ENCODE measurements at regions not wholly inside any gene's neighbourhood (a gene's known extent, or its start where the extent isn't known, plus 50 kb on each side); places are given as distances from the start of the nearest gene placed in this dataset.

GRCh38 chr21:17402937-17403336, 109.9 kb upstream of the CXADR start:
- DNase-seq (ENCODE audit: extremely low read depth in 1 of 2, low read depth in 1 of 2): no peak

DNA sequence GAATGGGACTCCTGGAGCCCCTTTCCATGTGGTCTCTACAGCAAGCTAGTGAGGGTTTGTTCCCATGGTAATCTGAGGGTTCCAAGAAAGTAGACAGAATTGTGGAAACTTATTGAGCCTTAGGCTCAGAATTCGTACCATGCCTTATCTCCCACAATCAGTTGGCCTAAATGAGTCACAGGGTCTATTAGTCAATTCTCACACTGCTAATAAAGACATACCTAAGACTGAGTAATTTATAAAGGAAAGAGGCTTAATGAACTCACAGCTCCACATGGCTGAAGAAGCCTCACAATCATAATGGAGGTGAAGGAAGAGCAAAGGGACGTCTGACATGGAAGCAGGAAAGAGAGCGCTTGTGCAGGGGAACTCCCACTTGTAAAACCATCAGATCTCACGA, 106.6 kb upstream of the CXADR start:
- DNase-seq (ENCODE audit: extremely low read depth in 1 of 2, low read depth in 1 of 2): no peak

DNA sequence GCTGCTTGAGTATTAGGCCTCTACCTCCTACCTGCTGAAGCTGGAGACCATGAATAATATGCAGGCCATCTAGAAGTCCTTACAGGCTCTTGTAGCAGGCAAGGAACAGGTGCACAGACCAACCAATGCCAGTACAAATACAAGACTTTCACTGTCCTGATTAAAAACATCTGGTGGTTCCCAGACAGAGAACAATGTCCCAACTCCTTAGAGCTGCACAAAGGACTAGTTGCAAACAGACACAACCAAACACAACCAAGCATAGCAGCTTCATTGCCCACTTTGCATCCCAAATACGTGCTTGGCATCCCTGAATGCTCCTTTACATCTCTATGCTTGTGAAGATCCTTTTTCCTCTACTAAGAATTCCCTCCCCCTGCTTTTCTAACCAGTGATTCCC, 98.1 kb upstream of the CXADR start:
- DNase-seq (ENCODE audit: extremely low read depth in 1 of 2, low read depth in 1 of 2): no peak

- DNase-seq (ENCODE audit: extremely low read depth in 1 of 2, low read depth in 1 of 2): no peak
Measured at GRCh38 chr21:17416139-17416538, 96.7 kb upstream of the CXADR start.

DNA sequence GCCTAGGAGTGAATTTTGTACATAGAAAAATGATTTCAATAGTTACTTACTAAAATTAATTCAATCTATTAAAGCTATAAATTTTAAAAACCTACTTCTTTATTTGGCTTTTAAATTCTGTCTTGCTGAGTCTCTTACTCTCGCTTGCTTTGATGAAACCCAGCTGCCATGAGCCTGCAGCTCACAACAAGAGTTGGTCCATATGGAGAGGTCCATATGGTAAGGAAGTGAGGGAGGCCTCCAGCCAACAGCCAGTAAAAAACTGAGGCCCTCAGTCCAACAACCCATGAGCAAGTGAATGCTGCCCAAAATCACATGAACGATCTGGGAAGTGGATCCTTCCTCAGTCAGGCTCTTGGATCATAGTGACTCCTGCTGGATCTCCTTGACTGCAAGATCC, 89.9 kb upstream of the CXADR start:
- DNase-seq (ENCODE audit: extremely low read depth in 1 of 2, low read depth in 1 of 2): no peak

- DNase-seq (ENCODE audit: extremely low read depth in 1 of 2, low read depth in 1 of 2): no peak
Measured at GRCh38 chr21:17427157-17427556, 85.7 kb upstream of the CXADR start.

DNA sequence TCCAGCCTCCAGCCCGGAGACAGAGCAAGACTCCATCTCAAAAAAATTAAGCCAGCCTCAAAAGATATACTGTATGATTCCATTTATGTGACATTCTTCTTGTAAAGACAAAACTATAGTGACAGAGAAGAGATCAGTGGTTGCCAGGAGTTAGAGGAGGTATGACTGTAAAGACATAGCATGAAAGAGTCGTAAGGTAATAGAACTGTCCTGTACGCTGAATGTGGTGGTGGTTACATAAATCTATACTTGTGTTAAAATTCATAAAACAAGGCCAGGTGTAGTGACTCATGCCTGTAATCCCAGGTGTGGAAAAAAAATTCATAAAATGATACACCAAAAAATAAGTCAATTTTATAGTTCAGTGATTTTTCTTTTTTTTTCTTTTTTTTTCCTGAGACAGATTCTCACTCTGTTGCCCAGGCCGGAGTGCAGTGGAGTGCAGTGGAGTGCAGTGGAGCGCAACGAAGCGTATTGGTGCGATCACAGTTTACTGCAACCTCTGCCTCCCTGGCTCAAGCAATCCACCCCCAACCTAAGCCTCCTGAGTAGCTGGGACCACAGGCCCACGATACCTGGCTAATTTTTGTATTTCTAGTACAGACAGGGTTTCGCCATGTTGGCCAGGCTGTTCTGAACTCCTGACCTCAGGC, 84.9 kb upstream of the CXADR start:
- DNase-seq (ENCODE audit: extremely low read depth in 1 of 2, low read depth in 1 of 2): no peak

GRCh38 chr21:17428484-17428869, 84.4 kb upstream of the CXADR start:
- DNase-seq (ENCODE audit: extremely low read depth in 1 of 2, low read depth in 1 of 2): no peak

DNA sequence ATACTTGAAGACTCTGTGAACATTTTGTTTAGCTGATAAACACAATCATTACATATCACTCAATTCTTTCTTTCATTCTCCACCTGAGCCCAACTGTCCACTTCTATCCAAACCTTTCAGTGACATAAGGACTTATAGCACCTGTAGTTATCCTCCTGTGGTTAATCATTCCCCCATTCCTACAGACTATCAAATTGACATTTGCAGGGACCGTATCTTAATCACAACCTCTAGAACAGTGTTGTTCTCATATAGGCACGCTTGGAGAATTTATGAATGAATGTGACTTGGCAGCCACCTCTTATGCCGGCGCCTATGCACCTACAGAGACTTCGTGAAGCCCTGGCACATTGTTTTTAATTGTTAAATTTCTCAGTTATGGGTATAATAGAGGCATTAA, 83.9 kb upstream of the CXADR start:
- DNase-seq (ENCODE audit: extremely low read depth in 1 of 2, low read depth in 1 of 2): no peak

- no peak for DNase-seq (ENCODE audit: extremely low read depth in 1 of 2, low read depth in 1 of 2)
Measured at GRCh38 chr21:17429936-17430335, 82.9 kb upstream of the CXADR start.

DNA sequence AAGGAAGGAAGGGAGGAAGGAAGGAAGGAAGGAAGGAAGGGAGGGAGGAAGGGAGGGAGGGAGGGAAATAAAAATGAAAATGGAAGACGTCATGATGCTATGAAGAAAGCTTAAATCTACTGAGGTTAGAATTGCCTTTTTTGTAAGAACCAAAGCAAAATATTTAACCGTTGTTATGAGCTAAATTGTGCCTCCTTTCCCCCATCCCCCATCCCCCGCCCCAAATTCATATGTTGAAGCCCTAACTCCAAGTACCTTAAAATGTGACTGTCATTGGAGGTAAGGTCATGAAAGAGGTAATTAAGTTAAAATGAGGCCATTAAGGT, 80.1 kb upstream of the CXADR start:
- DNase-seq (ENCODE audit: extremely low read depth in 1 of 2, low read depth in 1 of 2): no peak

DNA sequence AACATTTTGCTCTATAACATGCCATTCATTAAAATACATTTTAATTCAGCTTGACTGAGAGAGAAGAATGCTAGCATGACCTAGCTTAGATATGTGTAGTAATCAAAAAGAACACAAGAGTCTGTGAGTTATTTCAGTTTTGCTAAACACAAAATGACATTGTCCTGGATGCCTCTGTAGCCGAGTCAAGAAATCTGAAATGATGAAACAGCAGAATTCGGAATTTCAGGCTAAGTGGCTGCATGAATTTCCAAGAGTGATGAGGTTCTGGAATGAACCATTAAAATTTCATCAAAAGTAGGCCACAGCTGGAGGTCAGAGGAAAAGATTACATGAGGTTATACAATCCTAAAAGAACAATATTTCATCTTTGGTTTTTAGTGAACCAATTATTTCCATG, 79.1 kb upstream of the CXADR start:
- no peak for DNase-seq (ENCODE audit: extremely low read depth in 1 of 2, low read depth in 1 of 2)

DNA sequence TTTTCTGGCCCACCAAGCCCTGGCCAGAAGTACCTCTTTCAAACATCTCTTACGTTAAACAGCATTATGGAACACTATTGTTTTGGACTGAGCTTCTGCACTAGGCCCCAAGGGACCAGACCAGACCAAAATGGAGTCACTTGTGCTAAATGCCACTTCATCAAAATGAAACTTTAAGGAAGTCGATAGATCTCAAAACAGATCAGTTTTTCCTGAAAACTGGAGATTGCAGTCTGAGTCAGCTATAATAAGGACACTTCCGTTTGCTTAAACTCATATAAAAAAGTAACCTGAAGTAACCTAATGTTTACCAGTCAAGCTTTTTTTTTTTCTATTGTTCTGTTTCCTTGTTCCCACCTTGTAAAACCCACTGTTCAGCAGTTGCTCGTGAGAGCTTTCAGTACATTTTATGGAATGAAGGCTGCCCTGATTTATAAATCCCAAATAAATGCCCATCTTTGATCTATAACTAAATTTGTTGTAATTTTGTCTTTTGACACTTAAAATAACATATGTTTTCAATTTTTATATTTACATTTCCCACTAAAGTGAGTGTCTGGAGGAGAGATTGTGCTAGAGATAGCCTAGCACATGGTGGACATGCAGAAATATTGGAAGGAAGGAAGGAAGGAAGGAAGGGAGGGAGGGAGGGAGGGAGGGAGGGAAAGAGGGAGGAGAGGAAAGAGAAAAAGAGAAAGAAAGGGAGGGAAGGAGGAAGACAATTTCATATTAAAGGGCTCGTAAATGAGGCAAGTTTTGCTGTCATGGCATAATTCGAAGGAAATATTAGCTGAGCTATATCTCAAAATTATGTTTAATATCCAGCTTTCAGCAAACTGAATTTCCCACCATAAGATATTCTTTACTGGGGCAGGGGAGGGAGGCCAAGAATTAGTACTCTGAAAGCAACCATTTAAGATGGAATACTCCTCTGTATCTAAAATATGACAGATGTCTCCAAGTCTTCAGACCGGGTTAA, 77.0 kb upstream of the CXADR start:
- no peak for DNase-seq (ENCODE audit: extremely low read depth in 1 of 2, low read depth in 1 of 2)

DNA sequence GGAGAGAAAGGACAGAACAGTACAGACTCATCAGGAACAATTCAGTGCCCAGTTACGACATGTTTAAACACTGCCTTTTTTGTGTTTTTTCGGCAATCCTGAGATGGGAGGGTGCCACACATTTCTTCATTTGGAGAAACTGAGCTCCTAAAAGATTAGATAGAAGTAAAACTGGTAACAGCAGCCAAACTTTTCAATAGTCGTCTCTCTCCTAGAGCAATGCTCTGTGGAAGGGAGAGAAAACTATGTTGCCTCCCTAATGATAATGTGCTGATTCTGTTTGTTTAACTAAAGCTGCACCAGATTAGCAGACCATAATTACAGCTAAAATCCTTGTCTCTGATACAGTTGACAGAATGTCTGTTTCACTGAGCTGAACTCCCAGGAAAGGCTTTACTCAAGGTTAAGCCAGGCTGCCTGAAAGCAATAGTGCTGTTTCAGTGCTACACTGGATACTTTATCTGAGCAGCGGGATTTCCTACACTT, 76.2 kb upstream of the CXADR start:
- no peak for DNase-seq (ENCODE audit: extremely low read depth in 1 of 2, low read depth in 1 of 2)

DNA sequence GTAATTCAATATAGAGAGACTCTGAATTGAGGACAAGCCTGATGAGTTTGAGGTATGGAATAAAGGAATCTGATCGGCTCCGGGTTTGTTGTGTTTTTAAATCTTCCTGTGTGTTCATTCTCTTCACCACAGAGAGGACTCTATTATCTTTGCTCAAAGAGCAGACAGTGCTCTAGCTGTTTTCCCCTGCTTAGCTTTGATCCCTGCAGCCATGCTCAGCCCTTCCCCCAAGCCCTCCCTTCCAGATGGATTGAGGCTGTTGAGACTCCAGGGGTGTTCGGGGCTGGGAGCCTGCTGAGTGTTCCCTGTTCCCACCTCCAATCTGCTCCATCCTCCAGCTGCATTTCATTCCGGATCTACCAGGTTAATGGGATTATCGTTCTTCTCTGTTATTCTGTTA, 74.2 kb upstream of the CXADR start:
- no peak for DNase-seq (ENCODE audit: extremely low read depth in 1 of 2, low read depth in 1 of 2)

DNA sequence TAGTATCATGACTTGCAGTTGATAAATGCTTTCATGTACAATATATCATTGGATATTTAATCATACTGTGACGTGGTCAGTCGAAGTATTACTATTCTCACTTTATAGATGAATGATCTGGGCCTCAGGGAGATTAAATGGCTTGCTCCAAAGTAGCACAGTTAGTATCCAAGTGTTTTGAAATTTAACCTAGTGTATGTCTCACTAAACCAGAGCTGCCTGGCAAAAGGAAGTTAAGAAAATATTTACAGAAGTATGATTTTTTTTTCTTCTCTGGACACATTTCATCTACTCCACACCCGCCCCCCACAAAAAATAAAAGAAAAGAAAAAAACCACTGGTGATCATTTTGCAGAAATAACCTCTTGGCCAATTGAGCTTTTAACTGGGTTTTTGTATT, 71.9 kb upstream of the CXADR start:
- DNase-seq (ENCODE audit: extremely low read depth in 1 of 2, low read depth in 1 of 2): no peak

DNA sequence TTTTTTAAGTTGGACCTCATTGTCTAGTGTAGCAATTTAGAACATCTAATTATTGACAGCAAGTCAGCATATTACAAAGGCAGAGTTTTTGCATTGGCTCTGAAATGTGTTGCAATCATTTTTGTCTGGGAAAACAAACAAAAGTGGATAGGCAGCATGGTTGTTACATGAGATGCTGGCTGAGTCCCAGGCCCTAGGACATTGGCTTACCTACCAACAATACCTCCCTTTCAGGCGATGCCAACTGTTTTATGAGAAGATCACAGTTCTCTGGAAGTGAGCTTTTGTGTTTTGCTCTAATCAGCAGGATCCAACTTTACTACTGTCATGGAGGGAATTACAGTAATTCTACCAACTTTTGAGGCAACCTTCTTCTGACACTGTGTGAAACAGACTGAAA, 71.5 kb upstream of the CXADR start:
- DNase-seq (ENCODE audit: extremely low read depth in 1 of 2, low read depth in 1 of 2): no peak

GRCh38 chr21:17442165-17442564, 70.7 kb upstream of the CXADR start:
- DNase-seq (ENCODE audit: extremely low read depth in 1 of 2, low read depth in 1 of 2): no peak

- no peak for DNase-seq (ENCODE audit: extremely low read depth in 1 of 2, low read depth in 1 of 2)
Measured at GRCh38 chr21:17444828-17445227, 68.0 kb upstream of the CXADR start.

DNA sequence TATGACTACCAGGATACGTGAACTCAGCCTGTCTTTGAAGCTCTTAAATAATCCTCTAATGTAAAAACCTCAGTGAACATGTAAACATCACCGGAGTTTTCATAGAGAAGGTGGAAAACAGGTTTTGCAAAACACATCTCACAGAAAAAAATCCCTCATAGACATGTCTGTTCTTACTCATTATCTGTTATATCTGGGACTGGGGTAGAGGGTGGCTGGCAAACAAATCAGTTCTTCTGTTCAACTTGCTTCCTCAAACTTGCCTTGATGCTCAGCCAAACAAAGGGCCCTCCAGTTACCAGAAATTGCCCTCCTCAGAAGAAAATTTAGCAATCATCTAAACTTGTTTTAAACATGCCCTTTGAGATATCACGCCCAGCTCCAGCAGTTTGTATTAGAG, 66.1 kb upstream of the CXADR start:
- DNase-seq (ENCODE audit: extremely low read depth in 1 of 2, low read depth in 1 of 2): no peak

GRCh38 chr21:17449701-17450100, 63.1 kb upstream of the CXADR start:
- DNase-seq (ENCODE audit: extremely low read depth in 1 of 2, low read depth in 1 of 2): no peak

GRCh38 chr21:17451364-17451891, 61.4 kb upstream of the CXADR start:
- DNase-seq (ENCODE audit: extremely low read depth in 1 of 2, low read depth in 1 of 2): no peak

All from activated CD8-positive, alpha-beta memory T cell treated with anti-CD3 and anti-CD28 coated beads for 1 hour (primary cell).